GM21367 (cell line): ENCODE measurements at regions not wholly inside any gene's neighbourhood (a gene's known extent, or its start where the extent isn't known, plus 50 kb on each side); places are given as distances from the start of the nearest gene placed in this dataset.
"Not testable (repeated sequence)": the region's sequence is repeated elsewhere in the genome, so short reads cannot be mapped to it uniquely, and the experiment has no call there.

Experiments
- ATAC-seq: cut with Tn5 transposase; IDR thresholded peaks from one replicate; pipeline ENCODE4 v1.9.1; 2021; ENCODE audit not compliant: unreplicated experiment

GRCh38 chr6:26956601-26957184 lies 290.8 kb upstream of the PRSS16 start:
- not testable (repeated sequence) for ATAC-seq

DNA sequence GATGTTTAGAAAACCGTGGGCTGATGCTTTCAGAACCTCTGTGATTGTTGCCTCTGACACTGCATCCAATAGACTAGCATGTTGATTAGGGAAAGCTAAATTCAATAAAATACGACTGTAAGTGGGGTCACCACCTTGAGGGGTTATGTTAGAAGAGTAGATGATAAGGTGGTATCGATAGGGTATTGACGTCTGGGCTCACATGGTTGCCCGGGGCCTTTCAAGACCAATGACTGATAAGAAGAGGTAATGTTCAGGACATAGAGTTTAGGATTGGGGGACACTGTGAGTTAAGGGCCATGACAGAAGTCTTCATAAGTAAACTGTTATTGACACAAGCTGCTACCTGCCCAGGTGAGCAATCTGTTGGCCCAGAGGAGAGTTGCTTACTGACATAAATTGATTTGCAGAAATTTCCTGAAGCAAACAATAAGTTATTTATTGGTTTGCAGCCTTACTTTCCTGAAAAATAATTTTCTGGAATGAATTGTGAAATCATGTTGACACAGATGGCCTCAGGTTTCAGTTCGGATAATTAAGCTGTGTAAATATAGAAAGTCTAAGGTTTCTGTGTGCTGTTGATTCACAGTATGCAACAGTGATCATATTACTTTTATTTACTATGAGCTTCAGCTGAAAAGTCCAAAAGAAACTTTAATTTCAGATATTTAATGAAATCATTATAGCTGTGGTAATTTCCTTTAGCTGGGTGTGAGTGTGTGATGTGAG lies 289.9 kb upstream of the PRSS16 start:
- not testable (repeated sequence) for ATAC-seq

GRCh38 chr6:26961236-26961635 lies 286.3 kb upstream of the PRSS16 start:
- ATAC-seq, result not testable (repeated sequence)

DNA sequence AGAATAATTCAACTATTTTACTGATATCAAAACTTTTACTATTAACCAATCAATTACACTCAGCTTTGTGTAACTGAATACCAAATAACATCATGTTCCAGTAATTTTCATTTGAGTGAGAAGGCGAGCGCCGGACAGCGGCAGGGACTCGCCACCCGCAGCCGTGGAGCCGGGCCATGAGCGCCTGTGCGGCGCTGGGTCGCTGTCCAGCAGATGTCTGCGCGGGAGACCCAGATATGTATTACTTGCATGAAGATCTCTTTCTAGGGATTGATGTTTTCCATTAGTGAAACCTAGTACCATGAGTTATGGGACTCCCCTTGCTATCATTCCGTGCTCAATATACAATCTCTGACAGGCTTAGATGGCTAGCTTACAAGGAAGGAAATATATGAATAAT lies 245.1 kb upstream of the PRSS16 start:
- ATAC-seq, result no peak

DNA sequence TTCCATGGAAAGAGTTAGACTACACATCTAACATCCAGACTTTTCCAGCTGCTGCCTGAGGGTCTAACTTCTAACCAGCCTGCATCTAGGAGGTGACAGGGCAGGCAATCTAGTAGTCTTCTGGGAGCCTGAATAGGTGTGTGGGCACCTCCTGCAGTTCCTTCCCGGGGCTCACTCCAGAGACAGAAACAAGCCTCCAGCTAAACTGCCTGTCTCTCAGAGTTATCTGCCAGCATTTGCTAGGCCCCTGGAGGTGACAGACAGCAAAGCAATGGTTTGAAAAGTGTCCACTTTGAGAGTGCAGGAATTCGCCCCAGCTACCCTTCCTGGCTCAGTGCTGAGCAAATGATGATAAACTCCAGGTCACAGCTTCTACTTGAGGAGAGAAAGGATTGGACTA lies 240.5 kb upstream of the PRSS16 start:
- ATAC-seq, result no peak

DNA sequence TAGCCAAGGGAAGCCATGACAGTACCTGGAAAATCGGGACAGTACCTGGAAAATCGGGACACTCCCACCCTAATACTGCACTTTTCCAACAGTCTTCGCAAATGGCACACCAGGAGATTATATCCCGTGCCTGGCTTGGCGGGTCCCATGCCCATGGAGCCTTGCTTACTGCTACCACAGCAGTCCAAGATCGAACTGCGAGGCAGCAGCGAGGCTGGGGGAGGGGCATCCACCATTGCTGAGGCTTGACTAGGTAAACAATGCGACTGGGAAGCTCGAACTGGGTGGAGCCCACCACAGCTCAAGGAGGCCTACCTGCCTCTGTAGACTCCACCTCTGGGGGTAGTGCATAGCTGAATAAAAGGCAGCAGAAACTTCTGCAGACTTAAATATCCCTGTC lies 238.9 kb upstream of the PRSS16 start:
- ATAC-seq, result not testable (repeated sequence)

DNA sequence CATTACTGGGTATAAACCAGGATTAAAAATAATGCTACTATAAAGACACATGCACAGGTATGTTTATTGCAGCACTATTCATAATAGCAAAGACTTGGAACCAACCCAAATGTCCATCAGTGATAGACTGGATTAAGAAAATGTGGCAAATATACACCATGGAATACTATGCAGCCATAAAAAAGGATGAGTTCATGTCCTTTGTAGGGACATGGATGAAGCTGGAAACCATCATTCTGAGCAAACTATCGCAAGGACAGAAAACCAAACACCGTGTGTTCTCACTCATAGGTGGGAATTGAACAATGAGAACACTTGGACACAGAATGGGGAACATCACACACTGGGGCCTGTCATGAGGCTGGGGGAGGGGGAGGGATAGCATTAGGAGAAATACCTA lies 233.4 kb upstream of the PRSS16 start:
- ATAC-seq, result not testable (repeated sequence)

- no peak for ATAC-seq
Measured at GRCh38 chr6:27016689-27017088, 230.8 kb upstream of the PRSS16 start.

DNA sequence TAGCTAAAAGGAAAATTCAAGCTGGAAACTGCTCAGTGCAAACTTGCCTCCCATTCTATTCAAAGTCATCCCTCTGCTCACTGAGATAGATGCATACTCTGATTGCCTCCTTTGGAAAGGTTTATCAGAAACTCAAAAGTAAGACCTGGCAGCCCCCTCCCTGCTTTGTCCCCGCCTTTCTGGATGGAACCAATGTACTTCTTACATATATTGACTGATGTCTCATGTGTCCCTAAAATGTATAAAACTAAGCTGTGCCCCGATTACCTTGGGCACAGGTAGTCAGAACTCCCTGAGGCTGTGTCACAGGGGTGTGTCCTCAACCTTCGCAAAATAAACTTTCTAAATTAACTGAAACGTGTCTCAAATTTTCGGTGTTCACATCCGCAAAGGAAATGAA lies 229.1 kb upstream of the PRSS16 start:
- ATAC-seq, result not testable (repeated sequence)

GRCh38 chr6:27019651-27020552 lies 227.6 kb upstream of the PRSS16 start:
- no peak for ATAC-seq

GRCh38 chr6:27020553-27020880 lies 227.0 kb upstream of the PRSS16 start:
- ATAC-seq, result no peak

- no peak for ATAC-seq
Measured at GRCh38 chr6:27023664-27024063, 223.8 kb upstream of the PRSS16 start.

DNA sequence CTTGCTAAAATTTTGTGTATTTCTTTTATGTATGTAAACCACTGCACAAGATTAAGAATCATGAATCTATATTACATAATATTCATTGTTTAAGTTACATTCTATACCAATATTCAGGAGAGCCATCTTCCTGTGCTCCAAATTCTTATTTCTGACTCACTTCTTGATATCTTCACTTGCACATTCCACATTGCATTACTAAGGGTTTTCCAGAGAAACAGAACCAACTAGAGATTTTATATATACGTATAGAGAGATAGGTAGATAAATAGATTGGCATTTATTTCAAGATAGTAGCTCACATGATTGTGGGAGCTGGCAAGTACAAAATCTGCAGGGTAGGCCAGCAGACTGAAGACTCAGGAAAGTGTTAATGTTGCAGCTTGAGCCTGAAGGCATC lies 222.2 kb upstream of the PRSS16 start:
- ATAC-seq, result no peak

DNA sequence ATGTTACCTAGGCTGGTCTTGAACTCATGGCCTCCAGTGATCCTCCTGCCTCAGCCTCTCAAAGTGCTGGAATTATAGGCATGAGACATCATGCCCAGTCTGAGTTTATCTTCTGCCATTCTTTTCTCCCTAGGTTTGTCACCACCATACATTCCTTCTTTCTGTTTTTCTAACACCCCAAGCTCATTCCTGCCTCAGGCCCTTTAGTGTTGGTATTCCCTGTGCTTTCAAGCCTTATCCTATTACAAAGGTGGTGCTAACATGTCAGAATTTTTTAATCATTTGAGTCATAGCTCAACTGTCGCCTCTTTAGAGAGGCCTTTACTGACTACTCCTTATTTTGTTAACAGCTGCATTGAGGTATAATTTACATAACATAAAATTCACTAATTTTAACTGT lies 221.1 kb upstream of the PRSS16 start:
- ATAC-seq, result no peak

DNA sequence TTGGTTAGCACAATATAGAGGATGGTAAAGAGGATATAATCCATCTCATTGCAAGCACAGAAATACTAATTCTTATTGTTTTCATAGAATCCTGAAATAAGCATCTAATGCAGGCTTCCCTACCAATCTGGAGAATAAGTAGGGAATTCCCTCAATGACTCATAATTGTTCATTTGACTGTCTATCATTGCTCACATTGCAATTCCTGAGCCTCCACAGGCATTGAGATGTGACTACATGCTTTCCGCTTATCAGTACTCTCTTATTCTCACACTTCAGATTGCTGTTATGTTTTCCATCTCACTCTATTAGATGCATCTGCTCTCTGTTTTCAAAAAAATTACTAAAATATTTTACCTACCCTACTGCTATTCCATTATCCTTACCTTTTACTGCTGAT lies 216.2 kb upstream of the PRSS16 start:
- ATAC-seq, result no peak

DNA sequence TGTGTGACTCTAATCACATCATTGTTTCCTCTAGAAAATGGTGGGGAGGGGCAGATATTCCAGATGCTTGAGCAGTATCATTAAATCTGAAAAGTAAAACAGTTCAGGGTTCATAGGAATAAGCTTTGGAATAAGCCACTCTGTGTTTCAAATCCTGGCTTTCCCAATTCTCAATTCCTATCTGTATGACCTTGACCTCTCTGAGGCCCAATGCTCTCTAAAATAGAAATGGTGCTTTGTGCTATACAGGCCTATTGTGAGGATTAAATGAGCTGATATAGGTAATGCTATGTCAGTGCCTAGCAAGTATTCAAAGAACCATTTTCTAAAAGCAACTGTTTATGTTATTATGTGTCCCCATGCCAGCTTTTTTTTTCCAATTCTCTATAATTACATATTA lies 209.0 kb upstream of the PRSS16 start:
- ATAC-seq, result no peak

DNA sequence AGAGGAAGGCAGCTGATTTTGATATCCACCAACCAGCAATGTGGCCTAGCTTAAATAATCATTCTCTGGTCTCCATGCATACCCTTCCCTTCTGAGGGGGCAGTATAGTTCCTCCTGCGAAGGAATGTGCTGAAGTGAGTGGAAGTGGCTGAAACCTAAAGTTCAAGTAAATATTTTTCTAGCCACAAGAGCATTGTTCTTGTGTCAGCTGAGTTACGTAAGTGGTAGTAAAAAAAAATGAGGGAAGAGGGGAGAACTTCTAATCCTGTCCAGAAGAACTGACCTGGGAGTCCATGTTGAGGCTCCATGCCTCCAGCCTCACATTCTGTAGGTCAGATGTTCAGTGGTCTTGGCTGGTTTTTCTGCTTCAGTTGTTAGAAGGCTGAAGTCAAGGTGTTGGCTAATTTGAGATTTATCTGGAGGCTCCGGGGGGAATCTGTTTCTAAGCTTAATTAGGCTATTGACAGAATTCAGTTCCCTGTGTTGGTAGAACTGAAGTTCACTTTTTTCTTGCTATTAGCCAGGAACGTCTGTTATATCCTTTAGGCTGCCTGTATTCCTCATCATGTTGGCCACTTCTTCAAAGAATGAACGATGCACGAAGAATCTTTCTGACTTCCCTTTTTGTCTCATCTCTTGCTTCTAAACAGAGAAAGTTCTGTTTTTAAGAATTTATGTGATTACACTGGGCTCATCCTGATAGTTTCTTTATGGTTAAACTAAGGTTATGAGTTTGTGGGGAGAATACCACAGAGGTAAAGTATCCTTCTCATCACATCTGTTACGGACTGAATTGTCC lies 207.1 kb upstream of the PRSS16 start:
- ATAC-seq, result no peak

DNA sequence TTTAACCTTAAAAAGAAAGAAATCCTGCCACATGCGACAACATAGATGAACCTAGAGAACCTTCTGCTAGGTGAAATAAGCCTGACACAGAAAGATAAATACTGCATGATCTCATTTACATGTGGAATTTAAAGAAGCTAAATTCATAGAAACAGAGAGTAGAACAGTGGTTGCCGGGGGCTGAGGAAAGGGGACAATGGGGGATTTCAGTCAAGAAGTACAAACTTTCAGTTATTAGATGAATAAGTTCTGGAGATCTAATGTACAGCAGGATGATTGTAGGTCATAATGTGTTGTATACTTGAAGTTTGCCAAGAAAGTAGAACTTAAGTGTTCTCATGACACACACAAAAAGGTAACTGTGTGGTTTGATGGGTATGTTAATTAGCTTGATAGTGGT lies 204.3 kb upstream of the PRSS16 start:
- no peak for ATAC-seq

DNA sequence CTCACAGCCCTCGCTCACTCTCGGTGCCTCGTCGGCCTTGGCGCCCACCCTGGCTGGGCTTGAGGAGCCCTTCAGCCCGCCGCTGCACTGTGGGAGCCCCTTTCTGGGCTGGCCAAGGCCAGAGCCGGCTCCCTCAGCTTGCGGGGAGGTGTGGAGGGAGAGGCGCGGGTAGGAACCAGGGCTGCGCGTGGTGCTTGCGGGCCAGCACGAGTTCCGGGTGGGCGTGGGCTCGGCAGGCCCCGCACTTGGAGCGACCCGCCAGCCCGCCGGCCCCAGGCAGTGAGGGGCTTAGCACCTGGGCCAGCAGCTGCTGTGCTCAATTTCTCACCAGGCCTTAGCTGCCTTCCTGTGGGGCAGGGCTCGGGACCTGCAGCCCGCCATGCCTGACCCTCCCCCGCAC lies 202.4 kb upstream of the PRSS16 start:
- ATAC-seq, result not testable (repeated sequence)

DNA sequence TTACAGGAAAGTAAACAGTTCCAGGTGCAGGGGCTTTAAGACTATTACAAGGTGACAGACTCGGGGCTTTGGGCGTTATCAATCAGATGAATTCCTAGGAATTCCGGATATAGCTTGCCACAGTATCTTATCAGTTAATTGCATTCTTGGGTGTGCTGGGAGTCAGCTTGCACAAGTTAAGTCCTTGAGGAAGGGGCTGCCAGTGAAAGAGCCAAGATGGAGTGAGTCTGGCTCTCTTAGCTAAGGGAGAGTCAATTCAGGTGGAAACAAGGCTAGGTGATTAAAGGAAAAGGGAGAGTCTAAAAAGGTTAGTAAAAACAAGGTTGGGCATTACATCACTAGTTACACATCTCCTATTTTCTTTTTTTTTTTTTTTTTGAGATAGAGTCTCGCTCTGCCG lies 199.8 kb upstream of the PRSS16 start:
- not testable (repeated sequence) for ATAC-seq
